GM19452 (cell line): ENCODE measurements at regions not wholly inside any gene's neighbourhood (a gene's known extent, or its start where the extent isn't known, plus 50 kb on each side); places are given as distances from the start of the nearest gene placed in this dataset.
"Not testable (repeated sequence)": the region's sequence is repeated elsewhere in the genome, so short reads cannot be mapped to it uniquely, and the experiment has no call there.

ENCODE experiments used
- ATAC-seq: cut with Tn5 transposase; IDR thresholded peaks from one replicate; pipeline ENCODE4 v1.9.1; 2021; ENCODE audit not compliant: unreplicated experiment

- no peak for ATAC-seq
These were observed 484.2 kb upstream of the SOX9 start for GRCh38 chr17:71636644-71637043.

GRCh38 chr17:71638668-71639067 is 482.2 kb upstream of the SOX9 start:
- ATAC-seq: no peak

GRCh38 chr17:71639865-71640264 is 481.0 kb upstream of the SOX9 start:
- no peak for ATAC-seq

GRCh38 chr17:71646890-71647289 is 473.9 kb upstream of the SOX9 start:
- ATAC-seq: not testable (repeated sequence)

- ATAC-seq: not testable (repeated sequence)
These were observed 472.5 kb upstream of the SOX9 start for GRCh38 chr17:71648342-71648741.

- ATAC-seq: no peak
These were observed 470.9 kb upstream of the SOX9 start for GRCh38 chr17:71649941-71650350.

GRCh38 chr17:71655542-71655941 is 465.3 kb upstream of the SOX9 start:
- no peak for ATAC-seq

GRCh38 chr17:71656964-71657858 is 463.6 kb upstream of the SOX9 start:
- ATAC-seq: no peak

GRCh38 chr17:71658996-71659395 is 461.8 kb upstream of the SOX9 start:
- ATAC-seq: no peak

GRCh38 chr17:71664861-71665260 is 456.0 kb upstream of the SOX9 start:
- ATAC-seq: no peak

- ATAC-seq: no peak
These were observed 454.8 kb upstream of the SOX9 start for GRCh38 chr17:71666047-71666446.

- no peak for ATAC-seq
These were observed 453.2 kb upstream of the SOX9 start for GRCh38 chr17:71667661-71668060.

GRCh38 chr17:71668807-71669206 is 452.0 kb upstream of the SOX9 start:
- ATAC-seq: no peak

GRCh38 chr17:71677439-71677838 is 443.4 kb upstream of the SOX9 start:
- no peak for ATAC-seq

- no peak for ATAC-seq
These were observed 441.0 kb upstream of the SOX9 start for GRCh38 chr17:71679832-71680231.

- ATAC-seq: no peak
These were observed 439.2 kb upstream of the SOX9 start for GRCh38 chr17:71681427-71682173.

- ATAC-seq: no peak
These were observed 438.7 kb upstream of the SOX9 start for GRCh38 chr17:71682174-71682494.

- no peak for ATAC-seq
These were observed 431.0 kb upstream of the SOX9 start for GRCh38 chr17:71689782-71690181.

- no peak for ATAC-seq
These were observed 420.9 kb upstream of the SOX9 start for GRCh38 chr17:71699907-71700306.

- ATAC-seq: no peak
These were observed 417.1 kb upstream of the SOX9 start for GRCh38 chr17:71703701-71704100.

- no peak for ATAC-seq
These were observed 411.4 kb upstream of the SOX9 start for GRCh38 chr17:71709271-71709890.

- no peak for ATAC-seq
These were observed 410.9 kb upstream of the SOX9 start for GRCh38 chr17:71709946-71710345.
